Suppressor macrophage treated with lipopolysaccharide for 4 hours (primary cell): ENCODE measurements at regions not wholly inside any gene's neighbourhood (a gene's known extent, or its start where the extent isn't known, plus 50 kb on each side); places are given as distances from the start of the nearest gene placed in this dataset.
"Not testable (repeated sequence)": the region's sequence is repeated elsewhere in the genome, so short reads cannot be mapped to it uniquely, and the experiment has no call there.

ENCODE experiments used
- DNase-seq: peaks from one replicate; pipeline ENCODE4 v3.0.0-alpha.2; 2020

- no peak for DNase-seq
Measured at GRCh38 chrX:74063426-74064155, 211.1 kb upstream of the XIST start.

- DNase-seq, result no peak
Measured at GRCh38 chrX:74061879-74062278, 209.4 kb upstream of the XIST start.

GRCh38 chrX:74049126-74049525 lies 196.6 kb upstream of the XIST start:
- DNase-seq, result no peak

- DNase-seq, result not testable (repeated sequence)
Measured at GRCh38 chrX:74034066-74034465, 181.6 kb upstream of the XIST start.

DNA sequence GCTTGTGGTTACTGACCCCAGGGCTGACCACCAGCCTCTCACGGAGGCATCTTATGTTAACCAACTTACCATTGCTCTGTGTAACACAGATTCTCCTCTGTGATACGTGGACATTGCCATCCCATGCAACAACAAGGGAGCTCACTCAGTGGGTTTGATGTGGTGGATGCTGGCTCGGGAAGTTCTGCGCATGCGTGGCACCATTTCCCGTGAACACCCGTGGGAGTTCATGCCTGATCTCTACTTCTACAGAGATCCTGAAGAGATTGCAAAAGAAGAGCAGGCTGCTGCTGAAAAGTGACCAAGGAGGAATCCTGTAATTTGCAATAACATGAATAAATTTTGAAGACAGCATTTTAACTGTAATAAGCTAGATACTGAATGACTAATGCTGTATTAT lies 179.0 kb upstream of the XIST start:
- not testable (repeated sequence) for DNase-seq

- DNase-seq, result not testable (repeated sequence)
Measured at GRCh38 chrX:74030766-74031165, 178.3 kb upstream of the XIST start.

GRCh38 chrX:74025145-74025544 lies 172.6 kb upstream of the XIST start:
- DNase-seq, result not testable (repeated sequence)

GRCh38 chrX:74023203-74023602 lies 170.7 kb upstream of the XIST start:
- no peak for DNase-seq

DNA sequence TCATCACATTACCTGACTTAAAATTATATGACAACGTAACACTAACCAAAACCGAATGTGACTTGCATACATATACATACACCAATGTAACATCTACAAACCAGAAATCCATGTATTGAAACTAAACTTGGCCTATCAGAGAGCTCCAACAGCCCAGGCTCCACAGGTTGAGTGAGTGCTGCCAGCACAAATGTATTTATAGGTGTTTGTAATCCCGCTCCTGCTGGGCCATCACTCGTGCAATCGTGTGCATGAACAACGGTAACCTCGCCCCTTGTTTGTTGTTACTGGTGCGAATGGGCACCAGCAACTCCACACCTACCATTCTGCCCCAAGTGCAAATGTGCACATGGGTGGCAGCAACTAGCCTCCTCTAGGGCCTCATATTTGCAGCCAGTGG lies 165.7 kb upstream of the XIST start:
- DNase-seq, result no peak

- peak; percentile 68 for DNase-seq
Measured at GRCh38 chrX:74015379-74016019, 163.0 kb upstream of the XIST start.

- no peak for DNase-seq
Measured at GRCh38 chrX:74009041-74009440, 156.5 kb upstream of the XIST start.

GRCh38 chrX:73992019-73992418 lies 139.5 kb upstream of the XIST start:
- DNase-seq, result no peak

GRCh38 chrX:73987166-73987565 lies 134.7 kb upstream of the XIST start:
- DNase-seq, result no peak

- no peak for DNase-seq
Measured at GRCh38 chrX:73979551-73980131, 127.1 kb upstream of the XIST start.

- no peak for DNase-seq
Measured at GRCh38 chrX:73977542-73978169, 125.1 kb upstream of the XIST start.

GRCh38 chrX:73967461-73967860 lies 114.9 kb upstream of the XIST start:
- DNase-seq, result not testable (repeated sequence)

- no peak for DNase-seq
Measured at GRCh38 chrX:73965833-73966232, 113.3 kb upstream of the XIST start.

- no peak for DNase-seq
Measured at GRCh38 chrX:73964579-73964978, 112.1 kb upstream of the XIST start.

DNA sequence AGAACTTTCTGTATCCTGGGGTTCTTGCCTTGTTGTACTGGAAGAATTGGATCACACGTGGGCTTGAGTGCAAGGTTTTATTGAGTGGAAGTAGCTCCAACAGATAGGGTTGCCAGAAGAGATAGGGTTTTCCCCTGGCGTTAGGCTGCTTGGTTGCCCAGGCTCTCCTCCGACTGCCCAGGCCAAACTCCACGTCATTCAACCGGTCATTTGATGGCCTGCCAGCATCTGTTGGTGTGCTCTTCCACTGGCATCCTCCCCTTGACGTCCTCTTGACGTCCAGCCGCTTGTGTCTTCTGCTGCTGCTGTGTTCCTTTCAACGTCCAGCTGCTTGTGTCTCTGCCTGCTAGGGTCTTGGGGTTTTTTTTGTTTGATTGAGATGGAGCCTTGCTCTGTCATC lies 111.2 kb upstream of the XIST start:
- no peak for DNase-seq

DNA sequence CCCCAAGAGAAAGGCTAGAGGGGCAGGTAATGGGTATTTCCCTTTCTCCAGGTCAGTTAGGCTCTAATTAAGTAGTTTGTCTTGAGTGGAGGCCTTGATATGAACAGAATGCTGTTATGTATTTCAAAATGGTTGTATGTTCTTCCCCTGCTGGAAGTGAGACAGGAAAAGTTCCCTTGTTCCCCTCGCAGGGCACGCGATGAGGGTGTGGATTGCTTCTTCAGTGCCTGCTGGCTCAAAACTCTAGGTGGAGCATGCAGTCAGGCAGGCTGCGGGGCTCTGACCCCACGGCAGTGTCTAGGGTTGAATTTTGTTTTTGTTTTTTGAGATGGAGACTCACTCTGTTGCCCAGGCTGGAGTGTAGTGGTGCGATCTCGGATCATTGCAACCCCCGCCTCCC lies 110.4 kb upstream of the XIST start:
- no peak for DNase-seq

- not testable (repeated sequence) for DNase-seq
Measured at GRCh38 chrX:73961867-73962266, 109.4 kb upstream of the XIST start.

GRCh38 chrX:73944563-73944908 lies 92.0 kb upstream of the XIST start:
- DNase-seq, result peak; percentile 12

GRCh38 chrX:73943693-73944562 lies 91.4 kb upstream of the XIST start:
- DNase-seq, result peak; percentile 88
